Mononuclear cell (primary cell): ENCODE measurements at regions not wholly inside any gene's neighbourhood (a gene's known extent, or its start where the extent isn't known, plus 50 kb on each side); places are given as distances from the start of the nearest gene placed in this dataset.

ENCODE experiments used
- H3K27me3 ChIP-seq: 2 replicates; pipeline ENCODE4 v1.6.0; 2011; ENCODE audit warnings: low read length, control low read depth; ENCODE audit not compliant: insufficient read depth
- H3K4me1 ChIP-seq: 2 replicates; pipeline ENCODE4 v1.5.1; 2011; ENCODE audit warnings: mild to moderate bottlenecking, low read length, control low read depth; ENCODE audit not compliant: insufficient read depth
- H3K4me3 ChIP-seq: 2 replicates; pipeline ENCODE4 v1.5.1; 2011; ENCODE audit warnings: mild to moderate bottlenecking, low read length, moderate library complexity
- H3K9me3 ChIP-seq: 2 replicates; pipeline ENCODE4 v1.5.1; 2011; ENCODE audit warnings: low read depth, mild to moderate bottlenecking, control low read depth, low read length

- H3K4me1 ChIP-seq = no peaks in the 10 kb centered on the region
Observed at GRCh38 chr16:86118467-86119307, 219.7 kb downstream of the IRF8 start.

GRCh38 chr16:86120201-86121192 is 221.5 kb downstream of the IRF8 start:
- H3K27me3 ChIP-seq = no peaks in the 10 kb centered on the region
- no peaks in the 10 kb centered on the region for H3K4me1 ChIP-seq

More at GRCh38 chr16:86118467-86119307, 219.7 kb downstream of the IRF8 start:
- no peaks in the 10 kb centered on the region for H3K27me3 ChIP-seq
- H3K9me3 ChIP-seq = no peaks in the 10 kb centered on the region
- H3K4me3 ChIP-seq = no peak overlapping the region

GRCh38 chr16:86121374-86122010 is 222.5 kb downstream of the IRF8 start:
- Histone ChIP-seq H3K9me3 (no peaks in the 10 kb centered on the region), H3K27me3 (no peaks in the 10 kb centered on the region), H3K4me1 (no peaks in the 10 kb centered on the region), H3K4me3 (no peak overlapping the region)

More at GRCh38 chr16:86120201-86121192, 221.5 kb downstream of the IRF8 start:
- Histone ChIP-seq H3K9me3 (no peaks in the 10 kb centered on the region), H3K4me3 (no peak overlapping the region)

GRCh38 chr16:86122681-86123342 is 223.8 kb downstream of the IRF8 start:
- H3K9me3 ChIP-seq = no peaks in the 10 kb centered on the region
- H3K27me3 ChIP-seq = no peaks in the 10 kb centered on the region
- no peak overlapping the region for H3K4me3 ChIP-seq
- H3K4me1 ChIP-seq = no peaks in the 10 kb centered on the region

GRCh38 chr16:86124321-86124720 is 225.4 kb downstream of the IRF8 start:
- no peaks in the 10 kb centered on the region for H3K4me1 ChIP-seq
- H3K4me3 ChIP-seq = no peak overlapping the region
- no peaks in the 10 kb centered on the region for H3K27me3 ChIP-seq
- H3K9me3 ChIP-seq = no peaks in the 10 kb centered on the region

- no peak overlapping the region for H3K4me3 ChIP-seq
- no peaks in the 10 kb centered on the region for H3K9me3 ChIP-seq
- no peaks in the 10 kb centered on the region for H3K27me3 ChIP-seq
- H3K4me1 ChIP-seq = no peaks in the 10 kb centered on the region
Observed at GRCh38 chr16:86126891-86127290, 227.9 kb downstream of the IRF8 start.

- Histone ChIP-seq H3K9me3 (no peaks in the 10 kb centered on the region), H3K4me1 (no peaks in the 10 kb centered on the region), H3K4me3 (no peak overlapping the region), H3K27me3 (no peaks in the 10 kb centered on the region)
Observed at GRCh38 chr16:86127366-86127765, 228.4 kb downstream of the IRF8 start.

GRCh38 chr16:86128246-86128645 is 229.3 kb downstream of the IRF8 start:
- no peaks in the 10 kb centered on the region for H3K27me3 ChIP-seq
- no peaks in the 10 kb centered on the region for H3K4me1 ChIP-seq
- H3K9me3 ChIP-seq = no peaks in the 10 kb centered on the region
- H3K4me3 ChIP-seq = no peak overlapping the region

GRCh38 chr16:86129541-86129940 is 230.6 kb downstream of the IRF8 start:
- no peaks in the 10 kb centered on the region for H3K27me3 ChIP-seq
- no peak overlapping the region for H3K4me3 ChIP-seq
- H3K9me3 ChIP-seq = no peaks in the 10 kb centered on the region
- no peaks in the 10 kb centered on the region for H3K4me1 ChIP-seq

GRCh38 chr16:86133377-86133776 is 234.4 kb downstream of the IRF8 start:
- H3K4me1 ChIP-seq = no peaks in the 10 kb centered on the region

GRCh38 chr16:86133847-86134375 is 234.9 kb downstream of the IRF8 start:
- Histone ChIP-seq H3K4me3 (no peak overlapping the region), H3K4me1 (no peaks in the 10 kb centered on the region), H3K27me3 (no peaks in the 10 kb centered on the region), H3K9me3 (no peaks in the 10 kb centered on the region)

More at GRCh38 chr16:86133377-86133776, 234.4 kb downstream of the IRF8 start:
- Histone ChIP-seq H3K9me3 (no peaks in the 10 kb centered on the region), H3K4me3 (no peak overlapping the region), H3K27me3 (no peaks in the 10 kb centered on the region)

- Histone ChIP-seq H3K4me1 (no peaks in the 10 kb centered on the region), H3K9me3 (no peaks in the 10 kb centered on the region), H3K4me3 (no peak overlapping the region), H3K27me3 (no peaks in the 10 kb centered on the region)
Observed at GRCh38 chr16:86134802-86135461, 236.0 kb downstream of the IRF8 start.

- no peak overlapping the region for H3K4me3 ChIP-seq
- no peaks in the 10 kb centered on the region for H3K4me1 ChIP-seq
- no peaks in the 10 kb centered on the region for H3K27me3 ChIP-seq
- H3K9me3 ChIP-seq = no peaks in the 10 kb centered on the region
Observed at GRCh38 chr16:86137359-86137758, 238.4 kb downstream of the IRF8 start.
